OCI-LY7 (cell line): ENCODE measurements at regions not wholly inside any gene's neighbourhood (a gene's known extent, or its start where the extent isn't known, plus 50 kb on each side); places are given as distances from the start of the nearest gene placed in this dataset.

Experiments used
- EZH2phosphoT487 ChIP-seq: fragments of 200-600 bp; sonication (generic); IDR thresholded peaks from 2 replicates; pipeline ENCODE4 v1.6.1; 2018; ENCODE audit warnings: low read depth, borderline replicate concordance, mild to moderate bottlenecking, mixed run types, antibody characterized with exemption, low read length, moderate library complexity, mixed read lengths
- TF ChIP-seq, protein P1 (sequence below): fragments of 200-600 bp; sonication (generic); conservative IDR thresholded peaks from 2 replicates; pipeline ENCODE4 v1.5.1; 2014; ENCODE audit warnings: mild to moderate bottlenecking, antibody characterized with exemption, low read length, moderate library complexity, mixed read lengths

GRCh38 chr9:80883826-80884579 is 805.3 kb downstream of the TLE1 start:
- TF ChIP-seq, protein P1, sequence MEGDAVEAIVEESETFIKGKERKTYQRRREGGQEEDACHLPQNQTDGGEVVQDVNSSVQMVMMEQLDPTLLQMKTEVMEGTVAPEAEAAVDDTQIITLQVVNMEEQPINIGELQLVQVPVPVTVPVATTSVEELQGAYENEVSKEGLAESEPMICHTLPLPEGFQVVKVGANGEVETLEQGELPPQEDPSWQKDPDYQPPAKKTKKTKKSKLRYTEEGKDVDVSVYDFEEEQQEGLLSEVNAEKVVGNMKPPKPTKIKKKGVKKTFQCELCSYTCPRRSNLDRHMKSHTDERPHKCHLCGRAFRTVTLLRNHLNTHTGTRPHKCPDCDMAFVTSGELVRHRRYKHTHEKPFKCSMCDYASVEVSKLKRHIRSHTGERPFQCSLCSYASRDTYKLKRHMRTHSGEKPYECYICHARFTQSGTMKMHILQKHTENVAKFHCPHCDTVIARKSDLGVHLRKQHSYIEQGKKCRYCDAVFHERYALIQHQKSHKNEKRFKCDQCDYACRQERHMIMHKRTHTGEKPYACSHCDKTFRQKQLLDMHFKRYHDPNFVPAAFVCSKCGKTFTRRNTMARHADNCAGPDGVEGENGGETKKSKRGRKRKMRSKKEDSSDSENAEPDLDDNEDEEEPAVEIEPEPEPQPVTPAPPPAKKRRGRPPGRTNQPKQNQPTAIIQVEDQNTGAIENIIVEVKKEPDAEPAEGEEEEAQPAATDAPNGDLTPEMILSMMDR: no peak
- TF ChIP-seq EZH2phosphoT487: no peak
